K562 (cell line): ENCODE measurements at regions not wholly inside any gene's neighbourhood (a gene's known extent, or its start where the extent isn't known, plus 50 kb on each side); places are given as distances from the start of the nearest gene placed in this dataset.

ENCODE experiments used
- ATAC-seq: fragments of 200-7000 bp; cut with Tn5 transposase; 3 replicates; pipeline ENCODE4 v1.9.1; 2020; ENCODE audit warnings: moderate library complexity
- BruUV-seq: library from RNA; stranded (reverse); fragments of 400-500 nt; replicated peaks from 2 replicates; lab custom pipeline; 2021; lab: Mats Ljungman, UMichigan
- CTCF ChIA-PET: fragments of 300-600 bp; formaldehyde crosslinking; extraction: SDS; loops from one replicate; lab custom pipeline; 2021; ENCODE audit warnings: low intra/inter-chr PET ratio; lab: Yijun Ruan, JAX
- POLR2A ChIA-PET: fragments of 300-600, 350-650 bp; sonication (Branson Sonifier 250); formaldehyde crosslinking; extraction: SDS; loops from one replicate; lab custom pipeline; 2021; ENCODE audit warnings: antibody characterized with exemption, inconsistent platforms; lab: Yijun Ruan, JAX
- DNase-seq, 4 experiments: peaks; one replicate each; pipeline versions ENCODE4 v3.0.0 to v3.0.0-alpha.2; 2011 to 2018; ENCODE audit warnings: low spot score in 3 of 4, mixed read lengths in 3 of 4; ENCODE audit errors: extremely low read depth in 1 of 4
- FAIRE-seq: peaks from 2 replicates; lab custom pipeline; 2011; peaks lifted over from hg19 to GRCh38; lab: Jason Lieb, UNC
- H2AFZ ChIP-seq: 2 replicates; pipeline ENCODE4 v1.6.0; 2011; ENCODE audit warnings: low read depth, low read length, control low read depth, inconsistent platforms
- H3K27ac ChIP-seq: fragments of 200-600 bp; 3 replicates; pipeline ENCODE4 v1.8.0; 2011; ENCODE audit warnings: low read depth, mild to moderate bottlenecking, control low read depth, inconsistent platforms, low read length, moderate library complexity, mixed read lengths; ENCODE audit errors: extremely low read depth
- H3K27me3 ChIP-seq, 2 experiments: fragments of 300-600 bp in 1 of 2; 2 replicates in 1 of 2; 3 replicates in 1 of 2; pipeline versions ENCODE4 v1.6.0 to v1.8.0; 2011; ENCODE audit warnings: inconsistent platforms in 2 of 2, low read length in 2 of 2, mild to moderate bottlenecking in 1 of 2, mixed read lengths in 1 of 2, moderate library complexity in 1 of 2; ENCODE audit not compliant: control insufficient read depth in 2 of 2, insufficient read depth in 2 of 2
- H3K36me3 ChIP-seq: fragments of 300-600 bp; 3 replicates; pipeline ENCODE4 v1.8.0; 2011; ENCODE audit warnings: mild to moderate bottlenecking, low read length, inconsistent platforms; ENCODE audit not compliant: control insufficient read depth, insufficient read depth
- H3K4me1 ChIP-seq, 2 experiments: fragments of 200-600 bp in 1 of 2; replicated peaks in 1 of 2; 2 replicates in 1 of 2; 3 replicates in 1 of 2; pipeline versions ENCODE4 v1.5.1 to v1.8.0; 2011; ENCODE audit warnings: inconsistent platforms in 2 of 2, low read length in 2 of 2, mild to moderate bottlenecking in 1 of 2, mixed read lengths in 1 of 2, moderate library complexity in 1 of 2; ENCODE audit not compliant: control insufficient read depth in 2 of 2, insufficient read depth in 2 of 2
- H3K4me2 ChIP-seq: 2 replicates; pipeline ENCODE4 v1.6.1; 2011; ENCODE audit warnings: low read length, control low read depth, inconsistent platforms, mixed read lengths; ENCODE audit not compliant: insufficient read depth
- H3K4me3 ChIP-seq: fragments of 200-600 bp; sonication (generic), shearing (Covaris generic); 2 replicates; pipeline ENCODE4 v1.5.1; 2016; ENCODE audit warnings: control low read depth, inconsistent platforms
- H3K79me2 ChIP-seq: fragments of 200-600 bp; 3 replicates; pipeline ENCODE4 v1.8.0; 2011; ENCODE audit warnings: low read length, inconsistent platforms; ENCODE audit not compliant: control insufficient read depth, insufficient read depth
- H3K9ac ChIP-seq, 2 experiments: 2 replicates each; pipeline versions ENCODE4 v1.6.0 to v1.6.1; 2011; ENCODE audit warnings: low read depth in 2 of 2, low read length in 2 of 2, control low read depth in 1 of 2, inconsistent platforms in 1 of 2, mild to moderate bottlenecking in 1 of 2, mixed read lengths in 1 of 2; ENCODE audit not compliant: insufficient read depth in 1 of 2
- H3K9me1 ChIP-seq: one replicate; pipeline ENCODE4 v1.6.0; 2011; ENCODE audit warnings: inconsistent platforms, mild to moderate bottlenecking, low read length, moderate library complexity; ENCODE audit not compliant: control insufficient read depth, insufficient read depth
- H3K9me3 ChIP-seq: replicated peaks from 2 replicates; pipeline ENCODE4 v1.5.1; 2011; ENCODE audit warnings: low read depth, low read length, inconsistent platforms; ENCODE audit not compliant: control insufficient read depth, insufficient read depth
- H4K20me1 ChIP-seq: replicated peaks from 2 replicates; pipeline ENCODE4 v1.6.1; 2011; ENCODE audit warnings: low read length, inconsistent platforms, mixed read lengths; ENCODE audit not compliant: control insufficient read depth, insufficient read depth
- ARNT ChIP-seq, 2 experiments: fragments of 450-650 bp; IDR thresholded peaks; 2 replicates each; pipeline ENCODE4 v1.6.1; 2016; ENCODE audit warnings: mild to moderate bottlenecking in 1 of 2
- CBFB ChIP-seq: sonication (generic); formaldehyde crosslinking; IDR thresholded peaks from 2 replicates; pipeline ENCODE4 v1.4.0; 2020; ENCODE audit warnings: mild to moderate bottlenecking, missing genetic modification reagents
- EHMT2 ChIP-seq: fragments of 450-650 bp; IDR thresholded peaks from 2 replicates; pipeline ENCODE4 v1.6.1; 2018; ENCODE audit warnings: antibody characterized with exemption
- FOXA1 ChIP-seq: fragments of 450-650 bp; IDR thresholded peaks from 2 replicates; pipeline ENCODE4 v1.6.1; 2016; ENCODE audit warnings: mild to moderate bottlenecking, borderline replicate concordance
- NFYB ChIP-seq: IDR thresholded peaks from 2 replicates; pipeline ENCODE4 v1.6.1; 2011; ENCODE audit warnings: mild to moderate bottlenecking, moderate library complexity; ENCODE audit not compliant: insufficient read length; ENCODE audit errors: extremely low read depth
- POLR2H ChIP-seq: IDR thresholded peaks from 2 replicates; pipeline ENCODE4 v1.6.1; 2016; ENCODE audit warnings: missing genetic modification characterization, low read depth, mild to moderate bottlenecking, control low read depth, missing compliant biosample characterization, moderate library complexity
- PPARD ChIP-seq: fragments of 250-450 bp; sonication (Bioruptor Pico); IDR thresholded peaks from 2 replicates; pipeline ENCODE4 v1.8.0; 2022; ENCODE audit warnings: inconsistent platforms, mild to moderate bottlenecking, moderate library complexity
- SMARCC2 ChIP-seq: fragments of 450-650 bp; IDR thresholded peaks from 2 replicates; pipeline ENCODE4 v1.6.1; 2017; ENCODE audit warnings: antibody characterized with exemption, moderate library complexity, mild to moderate bottlenecking, low read depth
- SRSF7 ChIP-seq: fragments of 200-400 bp; formaldehyde crosslinking; optimal IDR thresholded peaks from 2 replicates; pipeline ENCODE3; 2017; ENCODE audit warnings: mild to moderate bottlenecking, low read depth, low read length
- STAT5B ChIP-seq: fragments of 250-450 bp; sonication (Bioruptor Pico); IDR thresholded peaks from 2 replicates; pipeline ENCODE4 v1.8.0; 2021; ENCODE audit warnings: mild to moderate bottlenecking, inconsistent platforms
- TARDBP ChIP-seq: fragments of 450-650 bp; IDR thresholded peaks from 2 replicates; pipeline ENCODE4 v1.6.1; 2016
- ZBED1 ChIP-seq: IDR thresholded peaks from 2 replicates; pipeline ENCODE4 v1.6.1; 2014
- ZFP30 ChIP-seq: fragments of 250-450 bp; sonication (Bioruptor Pico); IDR thresholded peaks from 2 replicates; pipeline ENCODE4 v1.8.0; 2022; ENCODE audit warnings: moderate library complexity, mild to moderate bottlenecking, inconsistent platforms, borderline replicate concordance
- ZNF253 ChIP-seq: fragments of 250-450 bp; sonication (Bioruptor Pico); conservative IDR thresholded peaks from 2 replicates; pipeline ENCODE4 v1.6.1; 2021; ENCODE audit warnings: mild to moderate bottlenecking
- ZNF583 ChIP-seq: fragments of 250-450 bp; sonication (Bioruptor Pico); IDR thresholded peaks from 2 replicates; pipeline ENCODE4 v1.4.0; 2020
- ZNF589 ChIP-seq: fragments of 200-800 bp; sonication (Bioruptor generic); IDR thresholded peaks from 2 replicates; pipeline ENCODE4 v1.6.1; 2016; ENCODE audit warnings: low read depth, missing genetic modification characterization, missing compliant biosample characterization
- ZNF699 ChIP-seq: fragments of 250-450 bp; sonication (Bioruptor Pico); IDR thresholded peaks from 2 replicates; pipeline ENCODE4 v1.8.0; 2021; ENCODE audit warnings: mild to moderate bottlenecking, moderate library complexity; ENCODE audit not compliant: insufficient replicate concordance
- WGBS: fragments of 100-300 bp; shearing (Covaris generic); methylation state at CpG from one replicate; pipeline ENCODE4 v1.1.6; 2016; ENCODE audit warnings: low coverage, mixed read lengths; ENCODE audit not compliant: insufficient coverage; ENCODE audit errors: missing lambda C conversion rate; 5-methylcytosine and 5-hydroxymethylcytosine counted together
- in situ Hi-C: fragments of 300-500 bp; cut with MboI; formaldehyde crosslinking; loops from 4 replicates; pipeline ENCODE4 v1.15.0; 2018; ENCODE audit warnings: inconsistent platforms, mixed read lengths
- intact Hi-C: fragments of 100-400 bp; cut with micrococcal nuclease; formaldehyde crosslinking; loops from 2 replicates; pipeline ENCODE4 v1.14.2; 2022
- TF ChIP-seq, protein P1 (sequence below), 2 experiments: fragments of 250-450 bp in 1 of 2; fragments of 450-650 bp in 1 of 2; sonication (Bioruptor Pico) in 1 of 2; IDR thresholded peaks; 2 replicates each; pipeline versions ENCODE4 v1.6.1 to v1.8.0; 2016 to 2021; ENCODE audit warnings: mild to moderate bottlenecking in 2 of 2, moderate library complexity in 2 of 2, missing compliant biosample characterization in 1 of 2, missing genetic modification characterization in 1 of 2

DNA sequence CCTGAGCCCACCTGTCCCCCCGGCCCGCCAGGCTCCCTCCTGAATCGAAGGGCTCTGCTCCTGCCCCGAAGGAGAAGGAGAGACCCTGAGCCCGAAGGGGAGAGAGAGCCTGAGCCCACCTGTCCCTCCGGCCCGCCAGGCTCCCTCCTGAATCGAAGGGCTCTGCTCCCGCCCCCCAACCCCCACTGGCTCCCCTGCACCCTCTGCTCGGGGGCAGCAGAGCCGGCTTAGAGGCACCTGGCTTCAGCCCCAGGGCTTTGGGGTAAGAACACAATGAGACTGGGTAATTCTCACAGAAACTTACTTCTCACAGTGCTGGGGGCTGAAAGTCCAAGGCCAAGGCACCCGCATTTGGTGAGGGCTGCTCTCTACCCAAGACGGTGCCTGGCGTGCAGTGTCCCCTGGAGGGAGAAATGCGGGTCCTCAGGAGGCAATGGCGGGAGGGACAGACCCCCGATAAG lies 53.1 kb upstream of the FBRSL1 start:
- Histone ChIP-seq H3K9me1 (no peaks in the 10 kb centered on the region), H3K9me3 (no peaks in the 10 kb centered on the region), H3K4me1 (peaks cover 0 to 43% of the 10 kb centered on the region in 2 experiments; a peak in 2 of 5 replicates), H4K20me1 (peaks cover 5% of the 10 kb centered on the region; the same call in 1 of the 2 replicates), H3K27me3 (peaks cover 43 to 94% of the 10 kb centered on the region in 2 experiments), H3K9ac (no peak overlapping the region), H3K27ac (no peak overlapping the region), H3K4me2 (no peak overlapping the region), H2AFZ (no peak overlapping the region), H3K4me3 (no peak overlapping the region), H3K36me3 (no peaks in the 10 kb centered on the region), H3K79me2 (no peaks in the 10 kb centered on the region)
- ChIA-PET CTCF (no interaction called here), POLR2A (no interaction called here)
- DNase-seq (no peak), ATAC-seq (no peak), FAIRE-seq (no peak)
- intact Hi-C loops = no loop called here
- no peak for TF ChIP-seq STAT5B
- TF ChIP-seq ARNT (IDR thresholded peaks at IDR 0.05) = no peak
- no peak for TF ChIP-seq NFYB
- no peak for TF ChIP-seq CBFB (CRISPR knock-in tag)
- no peak for TF ChIP-seq ZNF589
- no peak for TF ChIP-seq SMARCC2
- TF ChIP-seq ZNF253 (CRISPR knock-in tag) = no peak
- TF ChIP-seq ZNF583 (CRISPR knock-in tag) = no peak
- no peak for TF ChIP-seq POLR2H (tag)
- TF ChIP-seq ZBED1 = no peak
- TF ChIP-seq, protein P1, sequence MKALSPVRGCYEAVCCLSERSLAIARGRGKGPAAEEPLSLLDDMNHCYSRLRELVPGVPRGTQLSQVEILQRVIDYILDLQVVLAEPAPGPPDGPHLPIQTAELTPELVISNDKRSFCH (CRISPR knock-in tag; IDR thresholded peaks at IDR 0.05) = no peak
- TF ChIP-seq, protein P1 (tag; IDR thresholded peaks at IDR 0.05) = no peak
- no peak for TF ChIP-seq ZFP30 (CRISPR knock-in tag)
- TF ChIP-seq FOXA1 = no peak
- no peak for TF ChIP-seq TARDBP
- no peak for TF ChIP-seq PPARD (CRISPR knock-in tag)
- TF ChIP-seq EHMT2 = no peak
- no peak for TF ChIP-seq SRSF7
- TF ChIP-seq ZNF699 (CRISPR knock-in tag) = no peak
- no TSS peak for BruUV-seq
- WGBS = 3% methylated on average over 7 of the region's 17 CpGs
- in situ Hi-C loops = no loop called here
